GM12875 (cell line): ENCODE measurements at regions not wholly inside any gene's neighbourhood (a gene's known extent, or its start where the extent isn't known, plus 50 kb on each side); places are given as distances from the start of the nearest gene placed in this dataset.

Experiments
- H3K4me3 ChIP-seq: one replicate; pipeline ENCODE4 v1.5.1; 2011; ENCODE audit warnings: low read depth, low read length, control low read depth
- TF ChIP-seq, protein P1 (sequence below): IDR thresholded peaks from 2 replicates; pipeline ENCODE4 v1.5.1; 2011; ENCODE audit warnings: low read depth, mild to moderate bottlenecking, control low read depth, inconsistent platforms, low read length, moderate library complexity, borderline replicate concordance; ENCODE audit not compliant: insufficient read depth

- TF ChIP-seq, protein P1, sequence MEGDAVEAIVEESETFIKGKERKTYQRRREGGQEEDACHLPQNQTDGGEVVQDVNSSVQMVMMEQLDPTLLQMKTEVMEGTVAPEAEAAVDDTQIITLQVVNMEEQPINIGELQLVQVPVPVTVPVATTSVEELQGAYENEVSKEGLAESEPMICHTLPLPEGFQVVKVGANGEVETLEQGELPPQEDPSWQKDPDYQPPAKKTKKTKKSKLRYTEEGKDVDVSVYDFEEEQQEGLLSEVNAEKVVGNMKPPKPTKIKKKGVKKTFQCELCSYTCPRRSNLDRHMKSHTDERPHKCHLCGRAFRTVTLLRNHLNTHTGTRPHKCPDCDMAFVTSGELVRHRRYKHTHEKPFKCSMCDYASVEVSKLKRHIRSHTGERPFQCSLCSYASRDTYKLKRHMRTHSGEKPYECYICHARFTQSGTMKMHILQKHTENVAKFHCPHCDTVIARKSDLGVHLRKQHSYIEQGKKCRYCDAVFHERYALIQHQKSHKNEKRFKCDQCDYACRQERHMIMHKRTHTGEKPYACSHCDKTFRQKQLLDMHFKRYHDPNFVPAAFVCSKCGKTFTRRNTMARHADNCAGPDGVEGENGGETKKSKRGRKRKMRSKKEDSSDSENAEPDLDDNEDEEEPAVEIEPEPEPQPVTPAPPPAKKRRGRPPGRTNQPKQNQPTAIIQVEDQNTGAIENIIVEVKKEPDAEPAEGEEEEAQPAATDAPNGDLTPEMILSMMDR = no peak
- H3K4me3 ChIP-seq = no peak overlapping the region
Observed at GRCh38 chr5:38607396-38607795, 51.0 kb upstream of the LIFR start.

- no peak overlapping the region for H3K4me3 ChIP-seq
- TF ChIP-seq, protein P1 = no peak
Observed at GRCh38 chr5:38607930-38608564, 51.6 kb upstream of the LIFR start.

GRCh38 chr5:38608874-38609273 is 52.4 kb upstream of the LIFR start:
- H3K4me3 ChIP-seq = no peak overlapping the region
- TF ChIP-seq, protein P1 = no peak

DNA sequence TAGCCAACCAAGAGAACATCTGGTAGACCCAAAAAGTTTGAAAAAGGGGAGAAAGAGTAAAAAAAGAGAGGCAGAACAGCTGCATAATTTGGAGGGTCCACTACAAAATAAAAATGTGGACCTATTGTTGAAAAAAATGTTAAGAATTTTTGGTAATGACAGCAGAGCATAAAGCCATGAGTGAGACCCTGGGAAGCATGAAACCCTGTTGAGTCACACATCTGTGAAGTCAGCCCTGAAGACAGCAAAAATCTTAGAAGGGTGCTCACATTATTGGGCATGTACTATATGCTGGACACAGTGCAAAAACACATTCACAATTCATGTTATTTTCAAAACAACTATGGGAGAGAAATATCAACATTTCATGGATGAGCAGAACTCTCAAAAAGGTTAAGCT is 56.4 kb upstream of the LIFR start:
- TF ChIP-seq, protein P1 = no peak
- no peak overlapping the region for H3K4me3 ChIP-seq

DNA sequence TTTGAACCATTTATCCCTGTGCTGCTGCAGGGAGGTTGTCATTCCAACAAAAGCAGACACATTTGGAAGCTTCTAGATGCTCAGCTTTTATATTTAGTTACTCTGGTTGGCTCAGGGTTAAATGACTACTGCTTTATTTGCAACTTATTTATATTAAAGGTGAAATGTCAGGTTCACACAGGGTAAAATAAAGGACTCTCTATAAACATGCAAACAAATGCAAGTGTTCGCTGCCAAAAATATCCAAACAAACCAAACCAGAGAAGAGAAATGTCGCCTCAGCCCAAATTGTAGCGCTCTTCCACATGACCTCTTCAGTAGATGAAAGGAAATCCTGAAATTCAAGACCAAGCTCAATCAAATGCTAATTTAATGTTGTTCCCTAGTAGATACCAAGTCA is 57.0 kb upstream of the LIFR start:
- TF ChIP-seq, protein P1 = no peak
- no peak overlapping the region for H3K4me3 ChIP-seq

GRCh38 chr5:38613992-38614836 is 57.8 kb upstream of the LIFR start:
- H3K4me3 ChIP-seq = no peak overlapping the region

More at GRCh38 chr5:38613992-38614836, 57.8 kb upstream of the LIFR start:
- TF ChIP-seq, protein P1 = no peak
